Hematopoietic multipotent progenitor cell treated with erythropoietin and hydrocortisone succinate and interleukin-3 and kit ligand, for 6 days (in vitro differentiated cells): ENCODE measurements at regions not wholly inside any gene's neighbourhood (a gene's known extent, or its start where the extent isn't known, plus 50 kb on each side); places are given as distances from the start of the nearest gene placed in this dataset.
"Not testable (repeated sequence)": the region's sequence is repeated elsewhere in the genome, so short reads cannot be mapped to it uniquely, and the experiment has no call there.

Experiments used
- DNase-seq: peaks from one replicate; pipeline ENCODE4 v3.0.0-alpha.2; 2015

- DNase-seq = not testable (repeated sequence)
Observed at GRCh38 chr1:223952801-223953200, 107.1 kb upstream of the TP53BP2 start.

- DNase-seq = not testable (repeated sequence)
Observed at GRCh38 chr1:223951551-223951950, 105.8 kb upstream of the TP53BP2 start.

GRCh38 chr1:223949944-223950343 lies 104.2 kb upstream of the TP53BP2 start:
- DNase-seq = not testable (repeated sequence)

- not testable (repeated sequence) for DNase-seq
Observed at GRCh38 chr1:223948041-223948440, 102.3 kb upstream of the TP53BP2 start.

GRCh38 chr1:223936592-223936991 lies 90.8 kb upstream of the TP53BP2 start:
- peak; percentile 37 for DNase-seq

- peak; percentile 72 for DNase-seq
Observed at GRCh38 chr1:223931476-223931875, 85.7 kb upstream of the TP53BP2 start.

- not testable (repeated sequence) for DNase-seq
Observed at GRCh38 chr1:223920805-223921204, 75.1 kb upstream of the TP53BP2 start.

- not testable (repeated sequence) for DNase-seq
Observed at GRCh38 chr1:223915476-223915875, 69.7 kb upstream of the TP53BP2 start.

GRCh38 chr1:223913715-223914114 lies 68.0 kb upstream of the TP53BP2 start:
- DNase-seq = not testable (repeated sequence)

GRCh38 chr1:223907943-223908587 lies 62.3 kb upstream of the TP53BP2 start:
- not testable (repeated sequence) for DNase-seq

GRCh38 chr1:223903221-223903620 lies 57.5 kb upstream of the TP53BP2 start:
- DNase-seq = not testable (repeated sequence)

- not testable (repeated sequence) for DNase-seq
Observed at GRCh38 chr1:223899775-223900174, 54.0 kb upstream of the TP53BP2 start.

GRCh38 chr1:223897097-223897496 lies 51.4 kb upstream of the TP53BP2 start:
- DNase-seq = not testable (repeated sequence)

GRCh38 chr1:223895950-223896349 lies 50.2 kb upstream of the TP53BP2 start:
- DNase-seq = not testable (repeated sequence)
